IMR-90 (cell line): ENCODE measurements at regions not wholly inside any gene's neighbourhood (a gene's known extent, or its start where the extent isn't known, plus 50 kb on each side); places are given as distances from the start of the nearest gene placed in this dataset.

Experiments used
- ATAC-seq: fragments of 200-7000 bp; cut with Tn5 transposase; 2 replicates; pipeline ENCODE4 v1.9.1; 2020; ENCODE audit warnings: low read depth, mild to moderate bottlenecking, moderate library complexity
- BruUV-seq: library from RNA; stranded (reverse); fragments of 400-500 nt; replicated peaks from 2 replicates; lab custom pipeline; 2021; lab: Mats Ljungman, UMichigan
- CTCF ChIA-PET: fragments of 300-600 bp; formaldehyde crosslinking; extraction: SDS; loops from one replicate; lab custom pipeline; 2021; ENCODE audit warnings: antibody characterized with exemption; lab: Yijun Ruan, JAX
- POLR2A ChIA-PET: fragments of 300-600 bp; sonication (Branson Sonifier 250); formaldehyde crosslinking; loops from one replicate; lab custom pipeline; 2022; ENCODE audit warnings: antibody characterized with exemption; ENCODE audit not compliant: unreplicated experiment; lab: Charles Lee
- DNase-seq: peaks from one replicate; pipeline ENCODE4 v3.0.0; 2013
- H2AFZ ChIP-seq: replicated peaks from 2 replicates; pipeline ENCODE3; 2013; ENCODE audit warnings: low read length, mild to moderate bottlenecking; ENCODE audit not compliant: poor library complexity
- H2AK5ac ChIP-seq: 2 replicates; pipeline ENCODE4 v1.6.1; 2013; ENCODE audit warnings: low read depth, low read length, inconsistent platforms
- H2AK9ac ChIP-seq: replicated peaks from 2 replicates; pipeline ENCODE3; 2013; ENCODE audit warnings: mild to moderate bottlenecking, low read depth, low read length, moderate library complexity; ENCODE audit not compliant: poor library complexity
- H2BK120ac ChIP-seq: 2 replicates; pipeline ENCODE4 v1.6.1; 2013; ENCODE audit warnings: low read depth, low read length, inconsistent platforms
- H2BK15ac ChIP-seq: 3 replicates; pipeline ENCODE4 v1.6.1; 2013; ENCODE audit warnings: low read depth, low read length, inconsistent platforms
- H2BK20ac ChIP-seq: 2 replicates; pipeline ENCODE4 v1.6.1; 2013; ENCODE audit warnings: low read depth, mild to moderate bottlenecking, inconsistent platforms, low read length, moderate library complexity
- H2BK5ac ChIP-seq: 2 replicates; pipeline ENCODE4 v1.6.1; 2013; ENCODE audit warnings: mild to moderate bottlenecking, low read depth, low read length, inconsistent platforms; ENCODE audit not compliant: poor library complexity, severe bottlenecking
- H3K14ac ChIP-seq: replicated peaks from 2 replicates; pipeline ENCODE4 v1.6.1; 2013; ENCODE audit warnings: low read depth, low read length, inconsistent platforms
- H3K18ac ChIP-seq: 2 replicates; pipeline ENCODE4 v1.6.1; 2013; ENCODE audit warnings: low read depth, low read length, control low read depth
- H3K23ac ChIP-seq: 2 replicates; pipeline ENCODE4 v1.6.1; 2013; ENCODE audit warnings: low read depth, low read length, inconsistent platforms
- H3K27ac ChIP-seq: 2 replicates; pipeline ENCODE4 v1.5.1; 2013; ENCODE audit warnings: mild to moderate bottlenecking, control low read depth, low read length; ENCODE audit not compliant: insufficient read depth
- H3K27me3 ChIP-seq: 2 replicates; pipeline ENCODE4 v1.6.1; 2013; ENCODE audit warnings: low read length; ENCODE audit not compliant: control insufficient read depth, insufficient read depth
- H3K36me3 ChIP-seq: 2 replicates; pipeline ENCODE4 v1.6.1; 2013; ENCODE audit warnings: low read length, mixed read lengths; ENCODE audit not compliant: control insufficient read depth, insufficient read depth
- H3K4ac ChIP-seq: 2 replicates; pipeline ENCODE4 v1.6.1; 2013; ENCODE audit warnings: low read depth, low read length, inconsistent platforms
- H3K4me1 ChIP-seq: 2 replicates; pipeline ENCODE4 v1.6.1; 2013; ENCODE audit warnings: low read length, mixed read lengths; ENCODE audit not compliant: control insufficient read depth, insufficient read depth
- H3K4me2 ChIP-seq: 2 replicates; pipeline ENCODE4 v1.6.1; 2013; ENCODE audit warnings: low read depth, mild to moderate bottlenecking, control low read depth, low read length, moderate library complexity
- H3K4me3 ChIP-seq: 2 replicates; pipeline ENCODE4 v1.5.1; 2013; ENCODE audit warnings: low read depth, mild to moderate bottlenecking, control low read depth, low read length, moderate library complexity; ENCODE audit not compliant: insufficient read depth
- H3K56ac ChIP-seq: 2 replicates; pipeline ENCODE4 v1.6.1; 2013; ENCODE audit warnings: low read length, inconsistent platforms; ENCODE audit not compliant: insufficient read depth; ENCODE audit errors: extremely low read depth
- H3K79me1 ChIP-seq, 2 experiments: 2 replicates each; pipeline ENCODE4 v1.6.1; 2013; ENCODE audit warnings: low read length in 2 of 2, inconsistent platforms in 1 of 2, low read depth in 1 of 2
- H3K9ac ChIP-seq: 2 replicates; pipeline ENCODE4 v1.6.1; 2013; ENCODE audit warnings: low read depth, low read length, control low read depth
- H3K9me1 ChIP-seq: 2 replicates; pipeline ENCODE4 v1.6.1; 2013; ENCODE audit warnings: low read length, inconsistent platforms; ENCODE audit not compliant: insufficient read depth
- H3K9me3 ChIP-seq: 2 replicates; pipeline ENCODE4 v1.6.1; 2013; ENCODE audit warnings: low read length; ENCODE audit not compliant: control insufficient read depth, insufficient read depth
- H4K20me1 ChIP-seq: 2 replicates; pipeline ENCODE4 v1.6.1; 2013; ENCODE audit warnings: low read length, inconsistent platforms; ENCODE audit not compliant: insufficient read depth
- H4K5ac ChIP-seq: 2 replicates; pipeline ENCODE4 v1.6.1; 2013; ENCODE audit warnings: mild to moderate bottlenecking, low read depth, low read length, control low read depth
- H4K8ac ChIP-seq, 2 experiments: 2 replicates each; pipeline ENCODE4 v1.6.1; 2013; ENCODE audit warnings: low read depth in 2 of 2, low read length in 2 of 2, control low read depth in 1 of 2, inconsistent platforms in 1 of 2
- H4K91ac ChIP-seq: 2 replicates; pipeline ENCODE4 v1.6.1; 2013; ENCODE audit warnings: low read depth, low read length, inconsistent platforms; ENCODE audit not compliant: insufficient read depth
- BHLHE40 ChIP-seq: fragments of 150-350 bp; IDR thresholded peaks from 2 replicates; pipeline ENCODE4 v1.6.1; 2016; ENCODE audit warnings: mild to moderate bottlenecking, low read depth, low read length
- CEBPB ChIP-seq: IDR thresholded peaks from 2 replicates; pipeline ENCODE4 v1.6.1; 2012; ENCODE audit warnings: low read depth, low read length, improper control_type of control experiment
- CHD1 ChIP-seq: IDR thresholded peaks from 2 replicates; pipeline ENCODE4 v1.6.1; 2012; ENCODE audit warnings: low read depth, low read length, improper control_type of control experiment
- CTCF ChIP-seq: conservative IDR thresholded peaks from 2 replicates; pipeline ENCODE4 v1.5.1; 2012; ENCODE audit warnings: mild to moderate bottlenecking, low read depth, low read length, improper control_type of control experiment
- ELK1 ChIP-seq: fragments of 150-350 bp; IDR thresholded peaks from 2 replicates; pipeline ENCODE4 v1.6.1; 2016; ENCODE audit warnings: low read depth, mild to moderate bottlenecking, low read length, moderate library complexity, borderline replicate concordance
- FOS ChIP-seq: fragments of 150-350 bp; IDR thresholded peaks from 2 replicates; pipeline ENCODE4 v1.6.1; 2016; ENCODE audit warnings: low read depth, low read length
- MAFK ChIP-seq: IDR thresholded peaks from 2 replicates; pipeline ENCODE4 v1.6.1; 2012; ENCODE audit warnings: low read depth, low read length, improper control_type of control experiment
- MAZ ChIP-seq: IDR thresholded peaks from 2 replicates; pipeline ENCODE4 v1.6.1; 2012; ENCODE audit warnings: low read depth, mild to moderate bottlenecking, low read length, improper control_type of control experiment, moderate library complexity, borderline replicate concordance
- MXI1 ChIP-seq: IDR thresholded peaks from 2 replicates; pipeline ENCODE4 v1.6.1; 2012; ENCODE audit warnings: low read depth, mild to moderate bottlenecking, low read length, moderate library complexity, borderline replicate concordance
- RAD21 ChIP-seq: IDR thresholded peaks from 2 replicates; pipeline ENCODE4 v1.6.1; 2012; ENCODE audit warnings: low read length, improper control_type of control experiment
- RCOR1 ChIP-seq: IDR thresholded peaks from 2 replicates; pipeline ENCODE4 v1.6.1; 2012; ENCODE audit warnings: mild to moderate bottlenecking, low read length, improper control_type of control experiment; ENCODE audit not compliant: insufficient replicate concordance
- RFX5 ChIP-seq: IDR thresholded peaks from 2 replicates; pipeline ENCODE4 v1.8.0; 2012; ENCODE audit warnings: low read depth, mild to moderate bottlenecking, low read length, moderate library complexity
- SMC3 ChIP-seq: fragments of 150-350 bp; IDR thresholded peaks from 2 replicates; pipeline ENCODE4 v1.6.1; 2016; ENCODE audit warnings: low read depth, mild to moderate bottlenecking, antibody characterized with exemption, low read length, moderate library complexity
- WGBS, 2 experiments: methylation state at CpG; one replicate each; pipeline versions ENCODE4 v1.1.5 to v1.1.7; 2013; ENCODE audit warnings: missing lambda C conversion rate in 2 of 2; ENCODE audit not compliant: insufficient read length in 1 of 2; ENCODE audit errors: extremely low coverage in 2 of 2; 5-methylcytosine and 5-hydroxymethylcytosine counted together
- dilution Hi-C: fragments of 300-500 bp; cut with HindIII; formaldehyde crosslinking; loops from one replicate; pipeline ENCODE4 v1.14.3; 2018; ENCODE audit warnings: low sequenced_read_pairs; ENCODE audit not compliant: unreplicated experiment
- in situ Hi-C: fragments of 300-500 bp; cut with MboI; formaldehyde crosslinking; loops from 3 replicates; pipeline ENCODE4 v1.14.3; 2019; ENCODE audit warnings: low sequenced_read_pairs, inconsistent platforms, mixed read lengths
- intact Hi-C: fragments of 100-400 bp; cut with micrococcal nuclease; formaldehyde crosslinking; loops from 2 replicates; pipeline ENCODE4 v1.10.0; 2022
- TF ChIP-seq, protein P1 (sequence below): fragments of 150-350 bp; IDR thresholded peaks from 2 replicates; pipeline ENCODE4 v1.6.1; 2017; ENCODE audit warnings: mild to moderate bottlenecking, antibody characterized with exemption, low read length, low read depth

DNA sequence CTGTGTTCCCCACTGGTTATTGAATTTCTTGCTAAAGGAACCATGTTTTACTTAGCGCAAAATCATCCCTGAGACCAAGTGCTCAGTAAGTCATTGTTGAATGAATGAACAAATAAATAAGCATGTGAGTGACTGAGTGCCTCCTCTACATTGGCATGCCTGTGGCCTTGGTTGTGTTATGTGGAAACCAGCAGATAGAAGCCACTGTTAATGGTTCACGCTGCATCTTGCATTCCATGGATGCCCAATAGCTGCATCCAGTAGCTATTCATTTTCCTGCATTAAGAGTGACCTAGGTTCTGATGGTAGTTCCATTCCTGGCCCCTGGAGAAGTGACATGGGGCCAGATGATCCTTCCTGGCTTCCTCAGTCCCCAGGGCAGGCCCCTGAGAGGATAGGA is 113.3 kb upstream of the BMPER start:
- Histone ChIP-seq H3K18ac (no peak overlapping the region), H3K27ac (no peak overlapping the region), H3K9me1 (no peaks in the 10 kb centered on the region), H4K8ac (no peak overlapping the region), H2BK15ac (no peak overlapping the region), H2AFZ (no peak overlapping the region), H3K4ac (no peak overlapping the region), H3K23ac (no peak overlapping the region), H3K4me2 (no peak overlapping the region), H3K4me3 (no peak overlapping the region), H2AK5ac (no peak overlapping the region), H2BK5ac (no peak overlapping the region), H4K5ac (no peak overlapping the region), H3K4me1 (no peaks in the 10 kb centered on the region), H3K14ac (no peak overlapping the region), H3K9me3 (no peaks in the 10 kb centered on the region), H3K56ac (no peak overlapping the region), H3K79me1 (no peaks in the 10 kb centered on the region), H3K9ac (no peak overlapping the region), H3K36me3 (no peaks in the 10 kb centered on the region), H4K20me1 (no peaks in the 10 kb centered on the region), H2BK20ac (no peak overlapping the region), H2BK120ac (no peak overlapping the region), H4K91ac (no peak overlapping the region), H2AK9ac (no peak overlapping the region), H3K27me3 (peaks cover 9% of the 10 kb centered on the region)
- DNase-seq (no peak), ATAC-seq (no peak; the same call in 1 of the 2 replicates)
- dilution Hi-C loops, result no loop called here
- no TSS peak for BruUV-seq
- TF ChIP-seq SMC3 (no peak), RFX5 (no peak), CHD1 (no peak), MAZ (no peak), FOS (no peak), ELK1 (no peak), RCOR1 (no peak), CEBPB (no peak), MAFK (no peak), RAD21 (no peak), BHLHE40 (no peak), MXI1 (no peak), CTCF (no peak)
- TF ChIP-seq, protein P1, sequence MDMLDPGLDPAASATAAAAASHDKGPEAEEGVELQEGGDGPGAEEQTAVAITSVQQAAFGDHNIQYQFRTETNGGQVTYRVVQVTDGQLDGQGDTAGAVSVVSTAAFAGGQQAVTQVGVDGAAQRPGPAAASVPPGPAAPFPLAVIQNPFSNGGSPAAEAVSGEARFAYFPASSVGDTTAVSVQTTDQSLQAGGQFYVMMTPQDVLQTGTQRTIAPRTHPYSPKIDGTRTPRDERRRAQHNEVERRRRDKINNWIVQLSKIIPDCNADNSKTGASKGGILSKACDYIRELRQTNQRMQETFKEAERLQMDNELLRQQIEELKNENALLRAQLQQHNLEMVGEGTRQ, result no peak
- in situ Hi-C loops, result no loop called here
- ChIA-PET POLR2A (no interaction called here), CTCF (no interaction called here)
- intact Hi-C loops, result no loop called here
- 100% methylated on average over 1 of the region's 2 CpGs; no CpG with 5 or more reads in 1 of the 2 experiments for WGBS, 2 experiments
